ENCODE measurements at regions not wholly inside any gene's neighbourhood (a gene's known extent, or its start where the extent isn't known, plus 50 kb on each side); places are given as distances from the start of the nearest gene placed in this dataset.

GRCh38 chr3:31369637-31370379, 162.9 kb upstream of the STT3B start:
- peaks cover 4% of the 10 kb centered on the region for H3K36me3 Mint-ChIP-seq (ENCODE audit: low read depth)
- H3K27ac Mint-ChIP-seq: no peak overlapping the region
- no peak for DNase-seq
- POLR2A ChIA-PET: no interaction called here
- no peaks in the 10 kb centered on the region for H3K27me3 Mint-ChIP-seq
- CTCF ChIA-PET: no interaction called here
- H3K9me3 Mint-ChIP-seq: peaks cover 9% of the 10 kb centered on the region
- H3K4me3 Mint-ChIP-seq: no peak overlapping the region
- H3K4me1 Mint-ChIP-seq: peaks cover 11% of the 10 kb centered on the region

DNA sequence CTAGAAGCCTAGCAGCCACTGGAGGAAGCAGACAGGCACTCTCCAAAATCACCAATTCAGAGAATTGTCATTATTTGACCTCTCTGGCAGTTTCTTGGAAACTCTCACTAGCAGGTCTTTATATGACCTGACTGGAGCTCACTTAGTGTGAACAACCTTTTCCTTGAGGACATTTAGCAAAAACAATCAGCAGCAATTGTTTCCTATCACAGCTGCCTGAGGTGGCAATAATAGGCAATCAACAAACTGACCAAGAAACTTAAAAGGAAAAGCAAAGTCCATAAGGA, 162.4 kb upstream of the STT3B start:
- Mint-ChIP-seq H3K27me3 (no peaks in the 10 kb centered on the region), H3K4me3 (no peak overlapping the region), H3K36me3 (ENCODE audit: low read depth) (peaks cover 4% of the 10 kb centered on the region), H3K27ac (no peak overlapping the region), H3K9me3 (peaks cover 9% of the 10 kb centered on the region), H3K4me1 (peaks cover 11% of the 10 kb centered on the region)
- CTCF ChIA-PET: no interaction called here
- POLR2A ChIA-PET: no interaction called here
- no peak for DNase-seq

DNA sequence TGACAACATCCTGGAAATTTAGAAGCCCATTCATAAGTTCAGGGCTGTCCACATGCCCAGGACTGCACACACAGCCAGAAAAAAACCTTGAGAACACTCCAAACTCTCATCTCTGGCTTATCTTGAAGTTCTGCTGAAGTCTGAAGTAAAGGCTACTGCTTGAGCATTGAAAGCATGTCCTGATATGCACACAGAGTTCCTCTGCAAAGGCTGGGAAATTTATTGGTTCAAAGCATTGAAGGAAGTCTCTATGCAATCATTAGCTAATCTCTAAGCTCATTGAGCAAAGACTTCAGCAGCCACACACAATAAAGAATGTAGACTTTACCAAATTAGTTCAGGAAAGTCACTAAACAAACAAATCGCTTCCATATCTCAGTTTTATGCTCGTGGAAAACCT, 162.0 kb upstream of the STT3B start:
- no peak for DNase-seq
- Mint-ChIP-seq H3K9me3 (peaks cover 9% of the 10 kb centered on the region), H3K36me3 (ENCODE audit: low read depth) (peaks cover 4% of the 10 kb centered on the region), H3K4me3 (no peak overlapping the region), H3K27ac (no peak overlapping the region), H3K4me1 (peaks cover 11% of the 10 kb centered on the region), H3K27me3 (no peaks in the 10 kb centered on the region)
- ChIA-PET POLR2A (no interaction called here), CTCF (interaction anchor here (0.6 kb wide), 1 partner anchor 247 kb away, joined by 3 read pairs; no protein-coding TSS in a partner anchor)

DNA sequence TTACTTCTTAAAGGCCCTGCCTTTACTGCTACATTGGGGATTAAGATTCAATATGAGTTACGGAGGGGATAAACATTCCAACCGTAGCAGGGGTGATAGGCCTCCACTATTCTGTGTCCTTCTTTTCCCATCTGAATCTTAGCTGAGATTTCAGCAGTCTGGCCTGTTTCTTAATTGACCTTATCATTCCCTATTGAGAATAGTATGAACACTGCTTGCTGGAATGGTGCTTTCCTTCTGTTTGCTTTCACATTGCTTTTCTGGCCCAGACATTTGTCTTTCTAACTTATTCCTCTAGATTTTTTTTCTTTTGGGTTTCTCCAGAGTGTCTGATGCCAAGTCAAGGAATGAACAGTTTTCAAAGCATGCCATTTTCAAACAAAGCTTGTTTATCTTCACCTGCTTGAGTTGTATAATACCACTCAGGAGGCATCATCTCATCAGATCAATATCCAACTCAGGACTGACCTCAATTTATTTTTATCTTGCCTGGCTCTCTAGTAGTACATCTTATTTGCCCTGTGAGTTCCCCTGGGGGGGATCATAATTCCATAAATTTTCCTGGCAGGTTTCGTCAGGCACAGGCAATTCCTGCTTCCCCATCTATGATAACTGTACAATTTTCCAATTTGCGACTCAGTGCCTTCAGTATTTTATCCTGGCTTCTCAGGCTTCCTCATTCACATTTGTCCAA, 161.1 kb upstream of the STT3B start:
- Mint-ChIP-seq H3K9me3 (peaks cover 9% of the 10 kb centered on the region), H3K36me3 (ENCODE audit: low read depth) (no peaks in the 10 kb centered on the region), H3K4me1 (peaks cover 11% of the 10 kb centered on the region), H3K27me3 (no peaks in the 10 kb centered on the region), H3K27ac (no peak overlapping the region), H3K4me3 (no peak overlapping the region)
- no peak for DNase-seq
- ChIA-PET CTCF (no interaction called here), POLR2A (no interaction called here)

DNA sequence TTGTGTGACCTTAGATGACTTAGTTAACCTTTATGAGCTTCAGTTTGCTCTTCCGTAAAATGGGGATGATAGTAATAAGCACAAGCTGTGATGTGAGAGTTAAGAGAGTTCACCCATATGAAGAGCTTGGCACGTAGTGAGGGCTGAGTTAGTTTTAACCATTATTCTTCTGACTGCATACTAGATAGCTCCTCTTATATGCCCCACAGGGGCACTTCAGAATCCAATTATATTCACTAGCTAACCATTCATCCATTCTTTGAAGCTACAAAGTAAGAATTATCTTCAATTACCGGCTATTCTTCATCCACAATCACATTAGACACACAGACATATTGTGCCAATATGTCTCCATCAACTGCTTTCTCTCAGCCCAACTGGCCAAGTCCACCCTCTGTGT, 159.0 kb upstream of the STT3B start:
- H3K4me1 Mint-ChIP-seq: peaks cover 20% of the 10 kb centered on the region
- no peaks in the 10 kb centered on the region for H3K27me3 Mint-ChIP-seq
- no peaks in the 10 kb centered on the region for H3K36me3 Mint-ChIP-seq (ENCODE audit: low read depth)

DNA sequence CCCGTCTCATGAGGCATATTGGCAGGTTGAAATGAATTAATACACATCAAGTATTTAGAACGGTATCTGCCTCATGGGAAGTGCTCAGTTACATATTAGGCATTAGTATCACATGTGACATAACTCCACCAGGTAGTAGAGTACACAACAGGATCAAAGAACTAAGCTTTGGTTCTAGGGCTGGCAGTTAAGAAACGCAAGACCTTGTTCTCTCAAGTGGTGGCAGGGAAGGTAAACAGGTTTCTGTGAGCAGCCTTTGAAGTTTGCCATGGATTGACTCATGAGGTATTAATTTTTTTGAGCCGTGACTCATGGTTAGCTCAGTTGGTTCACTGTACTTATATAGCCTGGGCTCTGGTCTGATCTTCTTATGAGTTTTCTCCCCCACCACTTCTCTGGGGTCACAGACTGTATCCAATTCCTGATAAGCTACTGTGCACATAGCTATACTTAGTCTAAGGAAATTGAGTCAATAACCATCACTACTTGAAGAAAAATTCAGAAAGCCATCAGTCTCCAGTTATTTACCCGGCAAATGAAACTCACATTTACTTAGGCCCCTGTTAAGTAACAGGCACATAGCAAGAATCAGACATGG, 155.6 kb upstream of the STT3B start:
- Mint-ChIP-seq H3K36me3 (ENCODE audit: low read depth) (no peaks in the 10 kb centered on the region), H3K27me3 (no peaks in the 10 kb centered on the region), H3K4me1 (peaks cover 9% of the 10 kb centered on the region), H3K4me3 (no peak overlapping the region), H3K9me3 (peaks cover 2% of the 10 kb centered on the region), H3K27ac (no peak overlapping the region)
- DNase-seq: no peak
- ChIA-PET CTCF (no interaction called here), POLR2A (no interaction called here)

More for the DNA sequence above, 159.0 kb upstream of the STT3B start:
- Mint-ChIP-seq H3K9me3 (peaks cover 4% of the 10 kb centered on the region), H3K4me3 (no peak overlapping the region), H3K27ac (no peak overlapping the region)
- DNase-seq: no peak
- POLR2A ChIA-PET: no interaction called here
- CTCF ChIA-PET: interaction anchor here (1.5 kb wide), 1 partner anchor 9 kb away, joined by 4 read pairs; no protein-coding TSS in a partner anchor

DNA sequence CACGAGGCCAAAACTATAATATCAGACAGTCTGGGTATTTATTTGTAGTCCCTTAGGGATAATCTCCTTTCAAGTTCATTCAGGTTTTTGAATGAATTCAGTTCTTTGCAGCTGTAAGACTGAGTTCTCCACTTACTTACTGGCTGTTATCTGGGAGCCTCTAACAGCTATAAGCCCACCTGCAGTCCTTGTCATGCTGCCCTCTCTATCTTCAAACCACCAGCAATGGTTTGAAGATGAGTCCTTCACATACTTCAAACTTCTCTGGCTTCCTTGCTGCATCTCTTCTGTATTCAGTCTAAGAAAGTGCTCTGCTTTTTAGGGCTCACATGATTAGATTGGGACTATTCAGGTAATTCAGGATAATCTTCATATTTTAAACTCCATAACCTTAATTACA, 154.5 kb upstream of the STT3B start:
- Mint-ChIP-seq H3K36me3 (ENCODE audit: low read depth) (no peaks in the 10 kb centered on the region), H3K4me3 (no peak overlapping the region), H3K4me1 (peaks cover 9% of the 10 kb centered on the region), H3K27ac (no peak overlapping the region), H3K9me3 (no peaks in the 10 kb centered on the region), H3K27me3 (no peaks in the 10 kb centered on the region)
- ChIA-PET CTCF (no interaction called here), POLR2A (no interaction called here)
- no peak for DNase-seq

DNA sequence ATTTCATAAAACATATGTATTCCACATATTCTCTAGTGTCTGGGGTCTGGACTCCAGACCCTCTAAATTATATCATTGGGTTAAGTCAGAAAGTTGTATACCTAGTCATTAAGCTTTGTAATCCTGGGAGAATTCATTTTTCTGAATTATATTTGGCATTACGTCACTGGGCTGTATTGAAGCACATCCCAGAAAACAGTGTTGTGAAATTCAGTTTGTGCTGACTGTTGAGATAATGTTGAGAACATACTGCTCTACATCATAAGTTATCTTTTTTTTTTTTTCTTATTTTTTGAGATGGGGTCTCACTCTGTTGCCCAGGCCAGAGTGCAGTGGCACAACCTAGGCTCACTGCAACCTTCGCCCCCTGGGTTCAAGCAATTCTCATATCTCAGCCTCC, 153.1 kb upstream of the STT3B start:
- CTCF ChIA-PET: no interaction called here
- DNase-seq: no peak

GRCh38 chr3:31382856-31383255, 149.9 kb upstream of the STT3B start:
- POLR2A ChIA-PET: no interaction called here
- no peak for DNase-seq
- Mint-ChIP-seq H3K4me1 (no peaks in the 10 kb centered on the region), H3K4me3 (no peak overlapping the region), H3K36me3 (ENCODE audit: low read depth) (peaks cover 5% of the 10 kb centered on the region), H3K27ac (no peak overlapping the region), H3K27me3 (no peaks in the 10 kb centered on the region), H3K9me3 (peaks cover 11% of the 10 kb centered on the region)
- CTCF ChIA-PET: interaction anchor here (0.8 kb wide), 1 partner anchor 9 kb away, joined by 4 read pairs; no protein-coding TSS in a partner anchor

More for the DNA sequence above, 153.1 kb upstream of the STT3B start:
- POLR2A ChIA-PET: no interaction called here
- H3K27me3 Mint-ChIP-seq: no peaks in the 10 kb centered on the region
- H3K4me1 Mint-ChIP-seq: peaks cover 9% of the 10 kb centered on the region
- H3K27ac Mint-ChIP-seq: no peak overlapping the region
- H3K9me3 Mint-ChIP-seq: peaks cover 3% of the 10 kb centered on the region
- no peaks in the 10 kb centered on the region for H3K36me3 Mint-ChIP-seq (ENCODE audit: low read depth)
- H3K4me3 Mint-ChIP-seq: no peak overlapping the region

- Mint-ChIP-seq H3K27me3 (no peaks in the 10 kb centered on the region), H3K9me3 (peaks cover 11% of the 10 kb centered on the region), H3K27ac (no peak overlapping the region), H3K36me3 (ENCODE audit: low read depth) (peaks cover 5% of the 10 kb centered on the region), H3K4me1 (no peaks in the 10 kb centered on the region), H3K4me3 (no peak overlapping the region)
- ChIA-PET CTCF (no interaction called here), POLR2A (no interaction called here)
- DNase-seq: no peak
Observed at GRCh38 chr3:31384117-31384516, 148.6 kb upstream of the STT3B start.

DNA sequence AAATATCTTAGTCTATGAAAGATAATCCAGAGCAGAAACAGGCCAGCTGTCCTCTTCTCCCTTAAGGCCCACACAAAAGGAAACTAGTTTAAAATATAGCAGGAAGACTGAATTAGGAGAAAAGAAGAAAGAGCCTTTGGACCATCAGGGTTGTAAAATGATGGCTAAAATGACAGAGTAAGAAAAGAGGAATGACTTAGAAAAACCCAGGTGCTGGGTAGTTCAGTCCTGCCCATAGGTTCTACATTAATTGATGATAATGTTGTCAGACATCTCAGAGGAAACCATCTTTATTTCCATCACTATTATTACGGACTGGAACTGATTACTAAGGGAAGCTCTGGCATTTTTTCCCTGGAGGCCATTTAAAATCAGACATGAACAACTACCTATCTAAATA, 142.8 kb upstream of the STT3B start:
- no peak for DNase-seq
- H3K4me1 Mint-ChIP-seq: peaks cover 5% of the 10 kb centered on the region
- POLR2A ChIA-PET: no interaction called here
- H3K4me3 Mint-ChIP-seq: no peak overlapping the region
- no peak overlapping the region for H3K27ac Mint-ChIP-seq
- H3K27me3 Mint-ChIP-seq: no peaks in the 10 kb centered on the region
- CTCF ChIA-PET: no interaction called here
- H3K36me3 Mint-ChIP-seq (ENCODE audit: low read depth): peaks cover 5% of the 10 kb centered on the region
- peaks cover 8% of the 10 kb centered on the region for H3K9me3 Mint-ChIP-seq

DNA sequence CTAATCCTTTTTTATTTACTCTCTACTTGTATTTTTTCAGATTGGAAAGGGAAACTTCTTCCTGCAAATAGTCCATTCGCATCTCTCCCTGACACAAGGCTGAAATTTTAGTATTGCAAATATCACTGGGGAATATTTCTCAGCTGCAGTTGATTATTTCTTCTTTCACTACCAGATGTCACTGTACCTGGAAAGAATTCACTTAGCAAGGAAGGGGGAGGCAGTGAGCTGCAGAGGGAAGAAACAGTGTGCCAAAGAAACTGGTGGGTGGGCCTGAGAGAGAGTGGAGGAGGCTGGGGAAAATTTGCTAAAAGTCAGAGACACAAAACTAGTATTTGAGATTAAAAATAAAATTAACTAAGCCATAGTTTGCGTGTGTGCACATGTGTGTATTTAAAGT, 142.3 kb upstream of the STT3B start:
- Mint-ChIP-seq H3K27ac (no peak overlapping the region), H3K4me1 (peaks cover 5% of the 10 kb centered on the region), H3K36me3 (ENCODE audit: low read depth) (peaks cover 5% of the 10 kb centered on the region), H3K4me3 (no peak overlapping the region), H3K9me3 (peaks cover 8% of the 10 kb centered on the region), H3K27me3 (no peaks in the 10 kb centered on the region)
- ChIA-PET POLR2A (no interaction called here), CTCF (no interaction called here)
- DNase-seq: no peak

GRCh38 chr3:31391150-31391549, 141.6 kb upstream of the STT3B start:
- no peak for DNase-seq
- peaks cover 8% of the 10 kb centered on the region for H3K9me3 Mint-ChIP-seq
- POLR2A ChIA-PET: no interaction called here
- no peak overlapping the region for H3K27ac Mint-ChIP-seq
- H3K4me3 Mint-ChIP-seq: no peak overlapping the region
- H3K27me3 Mint-ChIP-seq: no peaks in the 10 kb centered on the region
- H3K36me3 Mint-ChIP-seq (ENCODE audit: low read depth): peaks cover 5% of the 10 kb centered on the region
- H3K4me1 Mint-ChIP-seq: peaks cover 5% of the 10 kb centered on the region
- CTCF ChIA-PET: no interaction called here

GRCh38 chr3:31392568-31392967, 140.2 kb upstream of the STT3B start:
- Mint-ChIP-seq H3K4me1 (peaks cover 5% of the 10 kb centered on the region), H3K36me3 (ENCODE audit: low read depth) (peaks cover under 1% of the 10 kb centered on the region), H3K9me3 (peaks cover under 1% of the 10 kb centered on the region), H3K27me3 (no peaks in the 10 kb centered on the region), H3K4me3 (no peak overlapping the region), H3K27ac (no peak overlapping the region)
- POLR2A ChIA-PET: interaction anchor here (0.7 kb wide), 1 partner anchor 140 kb away, joined by 3 read pairs; the partner anchor contains the start of gene STT3B
- DNase-seq: no peak
- CTCF ChIA-PET: no interaction called here

All from activated CD4-positive, alpha-beta memory T cell treated with anti-CD3 and anti-CD28 coated beads, Interleukin-2, amount 10 ng/mL, durations not matched to agents 7 days and 5 days (primary cell).